ENCODE measurements at regions not wholly inside any gene's neighbourhood (a gene's known extent, or its start where the extent isn't known, plus 50 kb on each side); places are given as distances from the start of the nearest gene placed in this dataset.

DNA sequence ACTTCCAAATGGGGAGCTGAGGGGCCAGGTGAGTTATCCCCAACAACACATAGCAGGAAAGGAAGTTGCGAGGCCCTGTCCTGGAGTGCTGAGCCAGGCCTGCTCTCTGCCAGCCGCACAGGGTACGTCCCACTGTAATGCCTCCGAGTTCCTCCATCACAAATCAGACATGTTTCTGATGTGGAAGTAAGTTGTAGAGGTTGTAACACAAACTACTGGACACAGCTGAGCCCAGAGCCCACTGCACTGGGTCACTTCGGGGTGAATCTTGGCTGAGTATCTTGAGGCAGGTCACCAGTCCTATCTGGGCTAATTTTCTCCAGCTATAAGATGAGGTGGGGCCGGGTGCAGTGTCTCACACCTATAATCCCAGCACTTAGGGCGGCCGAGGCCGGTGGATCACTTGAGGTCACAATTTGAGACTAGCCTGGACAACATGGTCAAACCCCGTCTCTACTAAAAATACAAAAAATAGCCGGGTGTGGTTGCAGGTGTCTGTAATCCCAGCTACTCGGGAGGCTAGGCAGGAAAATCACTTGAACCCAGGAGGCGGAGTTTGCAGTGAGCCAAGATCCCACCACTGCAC, 100.8 kb upstream of the CDH5 start:
- DNase-seq (ENCODE audit: low spot score): no peak

DNA sequence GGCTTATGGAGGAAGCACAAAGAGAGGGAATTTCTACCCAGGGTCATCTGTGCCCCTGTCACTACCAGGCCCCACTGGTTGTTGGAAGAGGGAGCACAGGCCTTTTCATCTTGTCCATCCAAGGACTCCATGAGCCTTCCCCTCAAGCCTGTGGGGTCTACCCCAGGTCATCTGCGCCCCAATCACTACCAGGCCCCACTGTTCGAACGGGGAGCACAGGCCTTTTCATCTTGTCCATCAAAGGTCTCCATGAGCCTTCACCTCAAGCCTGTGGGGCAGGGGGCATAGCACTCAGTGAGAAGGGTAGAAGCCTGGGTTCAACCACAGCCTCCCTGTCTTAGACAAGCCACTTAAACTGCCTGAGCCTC, 101.5 kb upstream of the CDH5 start:
- DNase-seq (ENCODE audit: low spot score): no peak

DNA sequence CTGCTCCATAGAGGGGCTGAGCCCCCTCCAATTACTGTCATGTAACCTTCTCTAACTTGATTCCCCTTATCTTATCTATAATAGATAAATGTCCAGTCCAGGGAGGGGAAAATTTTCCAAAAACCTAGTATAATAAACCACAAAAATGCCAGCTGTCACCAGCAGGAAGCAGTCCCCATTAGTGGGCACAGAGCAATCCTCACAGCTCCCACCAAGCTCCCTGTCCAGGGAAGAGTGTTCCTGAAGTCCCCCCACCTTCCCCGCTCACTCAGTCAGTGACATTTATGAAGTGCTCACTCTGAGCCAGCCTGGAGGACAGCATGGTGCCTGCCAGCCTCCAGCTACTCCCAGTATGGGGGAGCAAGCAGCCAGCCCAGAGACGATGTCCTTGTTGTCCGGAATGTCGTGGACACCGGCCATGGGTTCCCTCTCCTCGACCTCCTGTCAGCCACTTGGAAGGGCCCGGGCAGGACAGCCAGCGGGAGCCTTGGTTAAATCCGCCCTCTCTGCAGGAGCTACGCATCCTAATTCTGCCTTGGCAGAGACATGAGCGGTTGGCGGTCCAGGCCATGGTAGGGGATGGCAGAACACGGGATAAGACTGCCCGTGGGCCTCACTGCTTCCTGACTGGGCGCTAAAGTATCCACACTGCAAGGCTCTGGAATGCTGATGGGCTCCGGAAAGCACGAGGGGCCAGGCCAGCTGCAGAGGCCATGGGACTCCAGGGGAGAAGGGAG, 102.0 kb upstream of the CDH5 start:
- no peak for DNase-seq (ENCODE audit: low spot score)

DNA sequence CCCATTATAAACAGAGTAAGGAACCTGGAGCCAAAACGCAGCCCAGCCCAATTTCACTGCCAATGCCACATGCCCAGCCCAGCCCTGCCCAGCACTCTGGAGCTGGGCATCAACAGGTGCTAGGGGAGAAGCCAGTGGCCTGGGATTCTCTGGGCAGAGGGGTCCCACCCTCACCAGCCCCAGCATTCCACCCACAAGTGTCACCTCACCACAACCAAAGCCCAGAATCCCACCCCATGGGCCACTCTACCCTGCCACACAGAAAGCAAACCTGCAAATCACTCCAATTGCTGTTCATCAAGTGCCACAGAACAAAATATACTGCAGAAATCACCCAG, 102.5 kb upstream of the CDH5 start:
- DNase-seq (ENCODE audit: low spot score): no peak

DNA sequence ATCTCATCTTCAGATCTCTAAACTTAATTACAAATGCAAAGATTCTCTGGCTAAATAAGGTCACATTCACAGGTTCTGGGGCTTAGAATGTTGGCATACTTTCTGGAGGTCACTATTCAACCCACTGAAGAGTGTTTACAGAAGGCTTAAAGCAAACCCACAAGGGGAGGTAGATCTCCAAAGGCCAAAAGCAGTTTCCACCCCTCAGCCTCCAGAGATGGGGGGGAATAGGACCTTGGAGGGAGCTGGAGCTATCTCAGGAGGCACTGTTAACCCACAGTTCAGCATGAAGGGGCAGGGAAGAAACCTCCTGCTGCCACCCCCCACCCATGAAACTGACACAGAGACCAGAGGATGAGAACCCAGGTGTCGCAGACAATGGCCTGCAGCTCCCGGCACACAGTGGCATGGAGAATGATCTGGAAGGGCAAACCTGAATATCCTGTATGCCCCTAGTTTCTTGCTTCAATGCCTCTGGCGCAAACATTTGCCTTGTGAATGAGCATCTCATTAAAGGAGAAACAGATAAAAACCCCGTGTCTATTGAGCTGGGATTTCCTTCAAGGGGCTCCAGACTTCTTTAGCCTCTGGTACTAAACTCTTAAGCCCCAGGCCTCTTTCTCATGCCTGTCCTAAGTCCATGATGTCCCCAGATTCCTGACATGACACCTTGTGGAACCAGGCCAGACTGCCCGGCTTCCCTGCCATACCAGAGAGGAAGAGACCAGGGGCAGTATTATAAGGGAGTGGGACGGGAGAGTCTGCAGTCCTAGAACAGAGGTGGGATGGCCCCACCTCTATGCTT, 103.1 kb upstream of the CDH5 start:
- no peak for DNase-seq (ENCODE audit: low spot score)

DNA sequence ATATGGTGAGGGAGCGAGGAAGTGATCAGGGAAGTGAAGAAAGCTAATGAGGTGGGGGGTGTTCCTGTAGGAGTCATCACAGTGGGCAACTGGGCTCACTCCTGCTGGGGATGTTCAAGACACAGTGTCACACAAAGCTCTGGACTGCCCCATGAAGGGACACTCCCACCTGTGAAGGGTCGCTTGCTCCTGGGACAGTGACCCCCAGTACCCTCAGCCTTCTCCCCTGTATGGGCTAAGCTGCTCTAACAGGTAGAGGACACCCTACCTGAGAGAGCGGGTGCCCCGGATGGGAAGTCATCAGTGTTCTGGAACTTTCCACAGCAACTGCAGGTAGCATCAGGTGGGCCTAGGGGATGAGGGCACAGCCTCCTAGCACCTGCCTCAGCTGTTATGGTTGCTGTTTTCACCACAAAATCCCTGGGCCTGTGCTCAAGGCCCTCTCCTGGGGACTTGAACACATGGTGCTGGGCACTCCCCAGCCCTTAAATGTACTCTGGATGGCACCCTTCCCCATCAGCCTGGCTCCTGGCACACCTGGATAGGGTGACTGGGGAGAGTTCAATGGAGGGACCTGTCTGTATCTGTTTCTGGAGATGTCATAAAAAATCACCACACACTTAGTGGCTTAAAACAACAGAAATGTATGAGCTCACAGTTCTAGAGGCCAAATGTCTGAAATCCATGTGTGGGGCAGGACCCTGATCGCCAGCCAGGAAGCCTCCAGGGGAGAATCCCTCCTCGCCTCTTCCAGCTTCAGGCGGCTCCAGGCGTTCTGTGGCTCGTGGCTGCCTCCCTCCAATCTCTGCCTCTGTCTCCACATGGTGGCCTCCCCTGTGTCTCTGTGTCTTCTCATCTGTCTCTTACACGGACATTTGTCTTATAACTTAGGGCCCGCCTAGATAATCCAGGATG, 104.0 kb upstream of the CDH5 start:
- DNase-seq (ENCODE audit: low spot score): no peak

DNA sequence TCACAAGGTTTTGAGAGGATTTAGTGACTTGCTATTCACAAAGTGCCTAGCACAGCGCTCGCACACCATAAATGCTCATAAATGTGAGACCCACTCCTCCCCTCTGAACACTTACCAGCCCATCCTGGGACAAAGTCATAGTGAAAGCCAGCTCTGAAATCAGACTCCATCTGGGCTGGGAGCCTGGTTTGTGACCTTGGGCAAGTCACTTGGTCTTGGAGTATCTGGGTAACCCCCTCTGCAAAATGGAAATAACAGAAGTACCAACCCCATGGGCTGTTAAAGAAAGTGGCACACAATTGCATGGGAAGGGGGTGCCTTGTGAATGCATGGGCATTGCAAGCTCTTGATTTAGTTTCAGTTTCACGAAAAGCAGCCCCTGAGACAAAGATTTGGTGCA, 104.7 kb upstream of the CDH5 start:
- no peak for DNase-seq (ENCODE audit: low spot score)

DNA sequence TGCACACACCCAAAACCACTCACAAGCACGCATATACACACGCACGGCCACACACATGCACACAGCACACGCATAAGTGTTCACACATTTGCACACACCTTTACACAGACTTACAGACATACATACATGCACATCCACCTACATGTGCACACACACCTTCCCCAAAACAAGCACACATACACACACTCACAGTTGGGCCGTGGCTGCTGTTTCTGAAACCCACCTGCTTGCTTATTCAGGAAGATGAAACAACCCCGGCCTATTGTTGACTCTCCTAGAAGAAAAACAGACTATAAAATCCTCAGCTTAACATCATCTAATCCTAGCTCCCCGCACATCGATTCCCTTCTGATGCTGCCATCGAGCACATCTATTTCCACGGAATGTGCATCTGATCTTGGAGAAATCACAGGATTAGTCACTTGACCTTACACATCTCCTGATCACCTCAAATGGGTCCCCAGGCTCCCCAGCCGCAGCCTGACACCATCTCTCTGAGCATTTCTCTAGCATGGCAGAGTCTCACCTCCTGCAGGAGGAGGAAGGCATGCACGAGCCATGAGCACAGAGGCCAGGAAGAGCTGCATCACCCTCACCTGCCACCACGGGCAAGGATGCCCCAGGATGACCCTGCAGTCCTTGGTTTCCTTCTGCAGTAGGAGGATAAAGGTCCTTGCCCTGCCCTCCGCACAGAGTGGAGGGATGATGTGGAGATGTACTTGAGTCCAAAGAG, 105.8 kb upstream of the CDH5 start:
- DNase-seq (ENCODE audit: low spot score): no peak

DNA sequence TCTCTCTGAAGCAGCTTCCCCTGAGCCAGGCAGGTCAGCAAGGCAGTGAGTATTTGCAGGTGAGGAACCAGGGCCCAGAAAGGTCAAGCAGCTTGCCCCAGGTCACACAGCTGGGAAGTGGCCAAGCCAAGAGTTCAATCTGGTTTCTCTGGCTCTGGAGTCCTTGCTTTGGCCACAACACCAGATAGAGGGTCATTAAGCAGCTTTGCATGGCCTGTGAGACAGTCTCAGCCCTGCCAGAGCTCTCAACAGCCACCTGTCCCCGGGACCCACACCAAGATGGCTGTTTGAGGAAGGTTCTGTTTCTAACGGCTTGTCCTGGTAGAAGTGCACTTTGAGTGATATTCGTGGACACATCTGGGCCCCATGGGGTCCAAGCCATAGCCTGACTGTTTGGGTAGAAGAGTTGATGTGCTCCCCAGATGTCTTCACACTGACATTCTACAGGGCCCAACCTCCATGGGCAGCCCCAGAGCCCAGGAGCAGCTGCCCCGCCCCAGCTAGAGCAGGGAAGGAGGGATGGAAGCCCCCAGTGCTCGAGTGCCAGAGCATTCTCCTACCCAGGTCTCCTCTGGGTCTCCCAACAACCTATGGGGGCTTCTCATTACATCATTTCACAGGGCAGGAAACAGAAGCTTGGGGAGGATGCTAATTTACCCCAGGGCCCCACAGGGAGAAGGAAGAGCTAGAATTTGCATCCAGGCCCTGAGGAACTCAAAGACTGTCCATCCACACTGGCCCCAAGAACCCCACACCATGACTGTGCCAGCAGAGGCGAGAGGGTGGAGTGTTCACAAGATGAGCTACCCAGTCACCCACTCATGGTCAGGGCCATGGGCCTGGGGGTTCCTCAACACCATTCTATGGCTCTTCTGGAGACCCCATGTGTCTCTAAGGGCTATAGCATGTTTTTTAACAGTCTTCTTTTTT, 107.3 kb upstream of the CDH5 start:
- no peak for DNase-seq (ENCODE audit: low spot score)

DNA sequence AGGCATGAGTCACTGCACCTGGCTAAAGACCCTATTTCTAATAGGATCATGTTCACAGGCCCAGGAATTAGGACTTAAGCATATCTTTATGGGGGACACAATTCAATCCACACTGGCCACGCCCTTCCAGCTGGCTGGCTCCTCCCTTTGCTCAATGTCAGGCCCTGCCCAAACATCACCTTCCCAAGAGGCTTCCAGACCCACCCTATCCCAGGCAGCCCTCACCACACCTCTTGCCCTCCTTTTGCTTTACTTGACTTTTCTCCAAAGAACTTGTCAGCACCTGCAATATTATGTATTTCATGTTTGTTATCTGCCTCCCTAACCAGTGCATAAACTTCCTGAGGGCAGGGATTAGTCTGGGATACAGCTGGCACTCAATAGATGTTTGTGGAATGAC, 109.6 kb upstream of the CDH5 start:
- no peak for DNase-seq (ENCODE audit: low spot score)

DNA sequence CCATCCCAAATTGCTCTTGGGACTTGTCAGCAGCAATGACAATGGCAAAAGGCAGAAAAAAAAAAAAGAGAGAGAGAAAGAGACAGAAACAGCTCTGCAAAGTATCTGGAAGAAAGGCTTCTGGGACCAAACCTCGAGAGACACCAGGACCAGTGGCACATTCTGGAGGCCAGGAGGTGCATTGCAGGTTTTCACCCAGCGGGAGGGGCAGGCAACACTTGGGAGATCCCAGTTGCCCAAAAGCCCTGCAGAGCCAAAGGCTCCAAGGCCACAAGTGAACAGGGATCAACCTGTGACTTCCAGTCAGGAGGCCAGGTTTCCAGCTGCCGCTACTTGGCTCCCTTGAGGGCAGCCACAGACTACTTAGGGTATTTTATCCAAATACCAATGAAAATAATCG, 110.8 kb upstream of the CDH5 start:
- no peak for DNase-seq (ENCODE audit: low spot score)

DNA sequence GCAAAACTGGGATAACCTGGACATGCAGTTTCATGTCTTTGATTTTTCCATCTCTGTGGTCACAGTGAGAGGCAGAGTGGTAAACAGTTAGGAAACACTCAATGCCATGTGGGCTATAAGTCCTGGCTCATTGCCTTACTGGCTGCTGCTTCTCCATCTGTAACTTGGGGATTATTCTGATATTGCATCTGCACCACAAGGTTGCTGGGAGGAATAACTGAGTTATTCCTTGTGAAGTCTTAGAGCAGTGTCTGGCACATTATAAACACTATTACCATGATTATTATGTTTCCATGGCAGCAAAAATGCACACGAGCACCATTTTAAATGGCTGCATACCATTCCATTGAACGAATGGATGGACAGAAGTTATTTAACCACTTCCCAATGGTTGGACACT, 111.7 kb upstream of the CDH5 start:
- no peak for DNase-seq (ENCODE audit: low spot score)

DNA sequence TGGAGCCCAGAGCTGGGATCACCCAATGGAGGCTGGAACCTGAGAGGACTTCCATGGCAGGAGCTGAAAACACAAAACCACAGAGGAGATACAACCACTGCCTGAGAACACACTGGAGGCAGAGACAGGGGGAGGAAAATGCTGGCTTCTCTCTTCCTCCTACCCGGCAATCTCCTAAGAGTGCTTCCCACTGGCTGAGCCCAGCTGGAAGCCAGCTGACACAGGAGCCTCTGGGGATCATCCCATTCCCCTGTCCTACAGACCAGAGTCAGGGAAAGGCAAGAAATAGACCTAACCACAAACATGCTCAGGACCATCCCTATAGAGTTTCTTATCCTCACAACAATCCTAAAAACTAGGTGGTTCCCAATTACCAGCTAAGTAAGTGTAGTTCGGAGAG, 112.4 kb upstream of the CDH5 start:
- DNase-seq (ENCODE audit: low spot score): no peak

DNA sequence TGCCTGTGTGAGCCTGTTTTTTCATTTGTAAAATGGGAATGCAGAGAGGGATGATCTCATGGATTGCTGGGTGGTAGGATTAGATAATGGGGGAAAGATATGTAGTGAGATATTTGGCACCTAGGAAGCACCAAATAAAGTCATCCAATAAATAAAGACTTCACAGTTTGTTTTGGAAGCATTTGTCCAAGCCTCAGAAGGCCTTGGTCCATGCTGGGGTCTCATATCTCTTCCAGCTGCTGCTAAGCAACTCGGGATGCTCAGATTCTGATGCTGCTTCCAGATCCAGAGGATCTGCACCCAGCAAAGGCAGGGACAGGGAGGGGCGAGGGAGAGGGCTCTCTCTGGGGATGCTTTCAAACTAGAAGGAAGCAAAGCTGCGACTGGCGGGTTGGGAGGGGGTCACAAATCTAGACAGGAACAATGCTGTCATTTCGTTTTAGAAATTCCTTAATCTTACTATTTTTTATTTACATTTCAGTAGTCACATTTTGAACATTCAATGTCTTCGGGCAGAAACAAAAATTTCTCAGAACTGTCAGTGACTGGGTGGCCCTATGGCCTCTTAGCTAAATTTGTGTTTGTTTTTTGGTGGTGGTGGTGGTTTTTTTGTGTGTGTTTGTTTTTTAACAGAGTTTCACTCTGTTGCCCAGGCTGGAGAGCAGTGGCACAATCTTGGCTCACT, 114.9 kb upstream of the CDH5 start:
- no peak for DNase-seq (ENCODE audit: low spot score)

DNA sequence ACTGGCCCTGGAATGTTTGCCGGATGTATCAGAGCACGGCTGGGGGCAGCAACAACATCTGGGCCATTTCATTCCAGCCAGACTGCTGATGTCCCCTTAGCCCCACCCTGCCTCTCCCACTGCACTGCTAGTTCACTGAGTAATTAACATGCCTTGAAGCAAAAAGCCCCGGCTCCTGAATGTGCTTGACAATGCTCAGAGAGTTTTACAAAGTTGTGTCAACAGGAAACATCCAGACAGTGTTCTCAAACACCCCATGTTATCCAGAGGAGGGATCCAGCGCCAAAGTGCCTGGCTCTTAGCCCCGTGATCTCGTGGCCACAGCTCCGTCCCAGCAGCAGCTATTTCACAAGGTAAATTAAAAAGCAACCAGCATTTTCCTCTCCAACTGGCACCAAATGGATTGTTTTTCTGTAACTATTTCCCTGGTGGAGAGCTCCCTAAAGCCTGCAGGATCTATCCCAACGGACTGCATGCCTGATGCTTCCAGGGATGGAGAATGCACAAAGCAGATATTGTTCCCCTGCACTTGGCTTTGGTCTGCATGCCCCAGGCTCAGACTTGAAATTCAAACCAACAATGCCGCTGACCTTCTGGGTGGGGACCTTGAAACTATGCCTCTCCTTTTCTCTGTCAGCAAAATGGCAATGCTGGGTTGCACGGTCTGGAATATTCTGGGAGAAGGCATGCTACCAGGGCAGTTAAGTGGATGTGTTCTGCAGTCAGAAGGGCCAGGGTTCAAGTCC, 115.6 kb upstream of the CDH5 start:
- peak; percentile 86 for DNase-seq (ENCODE audit: low spot score)

DNA sequence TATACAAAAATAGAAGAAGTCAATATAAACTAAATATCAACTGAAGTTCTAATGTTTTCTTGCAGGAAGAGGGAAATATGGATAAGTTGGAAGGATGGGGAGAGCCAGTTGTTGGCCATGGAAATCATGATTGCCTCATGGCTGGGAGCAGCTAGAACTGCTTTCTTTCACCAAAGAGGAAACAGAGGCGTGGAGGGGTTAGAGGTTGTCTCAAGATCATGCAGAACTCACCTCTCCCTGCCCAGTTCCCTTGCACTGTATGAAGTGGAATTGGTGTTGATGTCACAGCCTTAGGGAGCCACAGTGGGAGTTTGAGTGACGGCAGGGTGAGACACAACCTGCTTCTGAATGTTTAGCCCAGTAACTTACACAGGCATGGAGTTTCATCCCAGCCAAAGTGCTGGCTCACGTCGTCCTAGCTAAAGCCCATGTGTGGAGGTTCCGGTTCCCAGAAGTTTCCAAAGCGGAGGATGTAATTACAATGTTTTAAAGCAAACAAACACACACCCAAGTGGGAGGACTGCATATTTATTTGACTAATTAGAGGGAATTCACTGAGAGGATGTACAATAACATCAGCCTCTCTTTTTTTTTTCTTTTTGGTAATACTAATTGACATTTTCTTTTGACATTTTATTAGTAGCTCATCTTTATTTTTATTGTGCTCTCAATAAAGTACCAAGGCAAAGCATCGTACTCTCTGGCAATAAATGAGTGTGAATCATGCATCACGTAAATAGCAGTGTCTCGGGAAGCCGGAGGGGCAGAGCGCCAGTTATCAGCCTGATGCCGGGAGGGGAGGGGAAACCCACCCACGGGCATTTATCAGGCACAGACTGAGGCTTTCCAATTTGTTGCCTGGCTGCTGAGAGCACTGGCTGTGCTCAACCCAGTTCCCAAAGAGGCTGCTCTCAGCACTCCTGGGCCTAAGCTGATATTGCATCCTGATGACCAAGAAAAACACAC, 118.7 kb upstream of the CDH5 start:
- DNase-seq (ENCODE audit: low spot score): peak; percentile 74

DNA sequence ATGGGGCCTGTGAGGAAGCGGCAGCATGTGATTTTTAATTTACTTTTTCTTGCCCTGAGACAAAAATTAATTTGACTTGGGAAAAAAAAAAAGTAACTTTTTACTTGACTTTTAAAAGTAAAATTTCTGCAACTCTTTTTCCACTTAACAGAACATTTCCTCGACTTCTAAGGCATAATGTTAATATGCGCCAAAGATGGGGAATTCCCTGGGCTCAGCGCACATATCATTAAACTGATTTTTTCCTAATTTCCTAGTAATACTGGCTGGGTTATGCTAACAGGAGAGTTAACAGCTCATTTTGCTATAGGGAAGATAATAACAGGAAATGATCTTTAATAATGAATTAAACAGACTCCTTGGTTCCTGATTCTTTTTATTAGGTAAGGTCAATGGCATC, 120.6 kb upstream of the CDH5 start:
- no peak for DNase-seq (ENCODE audit: low spot score)

DNA sequence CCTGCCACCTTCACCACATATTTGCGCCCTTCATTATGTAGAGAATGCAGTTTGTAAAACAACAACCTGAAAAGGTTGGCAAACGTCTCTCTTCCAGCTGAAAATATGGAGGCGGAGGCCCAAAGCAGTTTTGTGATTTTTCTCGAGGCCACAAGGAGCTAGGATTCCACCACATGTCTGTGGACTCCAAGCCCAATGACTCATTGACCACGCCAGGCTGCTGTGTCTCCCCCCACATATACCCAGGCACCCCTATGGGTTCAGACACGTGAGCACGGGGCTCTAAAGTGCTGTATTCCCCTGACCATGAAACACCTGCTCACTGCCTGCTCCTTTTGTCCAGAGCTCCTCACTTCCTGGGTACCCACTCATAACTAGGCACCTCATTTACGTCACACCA, 121.4 kb upstream of the CDH5 start:
- no peak for DNase-seq (ENCODE audit: low spot score)

All from Ammon's horn (tissue), 1 donor.